Vagina (tissue), 2 donors: ENCODE measurements at regions not wholly inside any gene's neighbourhood (a gene's known extent, or its start where the extent isn't known, plus 50 kb on each side); places are given as distances from the start of the nearest gene placed in this dataset.

ENCODE experiments used
- CTCF ChIP-seq, 3 experiments: fragments of 450-650 bp in 2 of 3; fragments of 200-600 bp in 1 of 3; sonication (generic) in 1 of 3; IDR thresholded peaks; one replicate each; pipeline ENCODE4 v1.5.1; 2017 to 2019; ENCODE audit warnings: antibody characterized with exemption in 3 of 3, mild to moderate bottlenecking in 2 of 3, moderate library complexity in 2 of 3
- POLR2A ChIP-seq, 2 donors: fragments of 450-650 bp; IDR thresholded peaks; one replicate each; pipeline ENCODE4 v1.6.1; 2017; ENCODE audit warnings: antibody characterized with exemption in 2 of 2, mild to moderate bottlenecking in 2 of 2, moderate library complexity in 2 of 2
- POLR2AphosphoS5 ChIP-seq, 2 donors: sonication (generic); formaldehyde crosslinking; IDR thresholded peaks; one replicate each; pipeline ENCODE4 v1.9.0; 2017; ENCODE audit warnings: antibody characterized with exemption in 2 of 2, mild to moderate bottlenecking in 2 of 2, low read depth in 1 of 2; ENCODE audit not compliant: insufficient read depth in 1 of 2

- TF ChIP-seq CTCF (IDR thresholded peaks at IDR 0.05) (no peak), POLR2AphosphoS5 (IDR thresholded peaks at IDR 0.05; ENCODE audit: insufficient read depth in 1 of 2, low read depth in 1 of 2) (no peak), POLR2A (IDR thresholded peaks at IDR 0.05) (no peak)
Measured at GRCh38 chr5:161098516-161098915, 246.5 kb upstream of the ATP10B start.
